Lung microvascular endothelial cell (primary cell): ENCODE measurements at regions not wholly inside any gene's neighbourhood (a gene's known extent, or its start where the extent isn't known, plus 50 kb on each side); places are given as distances from the start of the nearest gene placed in this dataset.

Experiments
- DNase-seq, 2 donors: peaks; one replicate each; pipeline versions ENCODE4 v3.0.0 to v3.0.0-alpha.2; 2010; ENCODE audit warnings: low read depth in 2 of 2

GRCh38 chr6:138005846-138006245, 101.4 kb downstream of the PERP start:
- DNase-seq: no peak

- DNase-seq: peak; percentile 12 to 23
These were observed 100.2 kb downstream of the PERP start for GRCh38 chr6:138007014-138007472.

- no peak for DNase-seq
These were observed 98.4 kb downstream of the PERP start for GRCh38 chr6:138008791-138009190.

- DNase-seq: no peak
These were observed 95.8 kb downstream of the PERP start for GRCh38 chr6:138011413-138011812.

GRCh38 chr6:138012682-138013081, 94.5 kb downstream of the PERP start:
- peak in 1 of 2 donors; percentile 16 for DNase-seq

- DNase-seq: no peak
These were observed 93.3 kb downstream of the PERP start for GRCh38 chr6:138013959-138014358.

- DNase-seq: peak; percentile 18 to 59
These were observed 90.0 kb downstream of the PERP start for GRCh38 chr6:138017166-138017757.

- DNase-seq: no peak
These were observed 88.9 kb downstream of the PERP start for GRCh38 chr6:138018297-138018696.

- DNase-seq: no peak
These were observed 81.7 kb downstream of the PERP start for GRCh38 chr6:138025528-138025978.

- DNase-seq: no peak
These were observed 80.9 kb downstream of the PERP start for GRCh38 chr6:138026342-138026741.

GRCh38 chr6:138028893-138029292, 78.3 kb downstream of the PERP start:
- no peak for DNase-seq

- DNase-seq: no peak
These were observed 76.3 kb downstream of the PERP start for GRCh38 chr6:138030872-138031271.

- no peak for DNase-seq
These were observed 75.8 kb downstream of the PERP start for GRCh38 chr6:138031417-138031816.

- DNase-seq: no peak
These were observed 75.4 kb downstream of the PERP start for GRCh38 chr6:138031850-138032249.

GRCh38 chr6:138032571-138032970, 74.6 kb downstream of the PERP start:
- no peak for DNase-seq

- no peak for DNase-seq
These were observed 73.0 kb downstream of the PERP start for GRCh38 chr6:138034229-138034628.

- no peak for DNase-seq
These were observed 72.1 kb downstream of the PERP start for GRCh38 chr6:138035070-138035469.

- DNase-seq: no peak
These were observed 71.1 kb downstream of the PERP start for GRCh38 chr6:138036111-138036510.

- DNase-seq: no peak
These were observed 70.2 kb downstream of the PERP start for GRCh38 chr6:138037009-138037504.

GRCh38 chr6:138038142-138038870, 68.9 kb downstream of the PERP start:
- no peak for DNase-seq
